Activated effector memory CD4-positive, alpha-beta T cell treated with anti-CD3 and anti-CD28 coated beads, Interleukin-2, amount 50 U/mL, for 16 hours (primary cell): ENCODE measurements at regions not wholly inside any gene's neighbourhood (a gene's known extent, or its start where the extent isn't known, plus 50 kb on each side); places are given as distances from the start of the nearest gene placed in this dataset.

Experiments used
- DNase-seq: peaks from one replicate; pipeline ENCODE4 v3.0.0-alpha.2; 2020

GRCh38 chr14:98840091-98840490 lies 431.9 kb downstream of the BCL11B start:
- DNase-seq, result no peak

GRCh38 chr14:98840511-98840910 lies 431.5 kb downstream of the BCL11B start:
- no peak for DNase-seq

GRCh38 chr14:98844456-98844855 lies 427.5 kb downstream of the BCL11B start:
- DNase-seq, result no peak

- no peak for DNase-seq
Measured at GRCh38 chr14:98847521-98848468, 424.2 kb downstream of the BCL11B start.

- no peak for DNase-seq
Measured at GRCh38 chr14:98853063-98853729, 418.8 kb downstream of the BCL11B start.

GRCh38 chr14:98855926-98856715 lies 415.9 kb downstream of the BCL11B start:
- no peak for DNase-seq

GRCh38 chr14:98858158-98858557 lies 413.8 kb downstream of the BCL11B start:
- DNase-seq, result no peak

- no peak for DNase-seq
Measured at GRCh38 chr14:98858561-98858960, 413.4 kb downstream of the BCL11B start.

GRCh38 chr14:98859301-98859700 lies 412.7 kb downstream of the BCL11B start:
- no peak for DNase-seq

- no peak for DNase-seq
Measured at GRCh38 chr14:98864211-98864610, 407.8 kb downstream of the BCL11B start.

GRCh38 chr14:98867146-98867545 lies 404.9 kb downstream of the BCL11B start:
- DNase-seq, result no peak

- no peak for DNase-seq
Measured at GRCh38 chr14:98867726-98868125, 404.3 kb downstream of the BCL11B start.

GRCh38 chr14:98868866-98869265 lies 403.1 kb downstream of the BCL11B start:
- DNase-seq, result no peak

GRCh38 chr14:98871796-98872195 lies 400.2 kb downstream of the BCL11B start:
- DNase-seq, result no peak

- DNase-seq, result no peak
Measured at GRCh38 chr14:98877065-98877464, 394.9 kb downstream of the BCL11B start.

GRCh38 chr14:98878282-98878681 lies 393.7 kb downstream of the BCL11B start:
- no peak for DNase-seq

GRCh38 chr14:98886982-98887381 lies 385.0 kb downstream of the BCL11B start:
- no peak for DNase-seq

GRCh38 chr14:98888281-98888680 lies 383.7 kb downstream of the BCL11B start:
- no peak for DNase-seq

GRCh38 chr14:98888927-98889835 lies 382.8 kb downstream of the BCL11B start:
- no peak for DNase-seq

- DNase-seq, result no peak
Measured at GRCh38 chr14:98889836-98890185, 382.2 kb downstream of the BCL11B start.

GRCh38 chr14:98890556-98891340 lies 381.2 kb downstream of the BCL11B start:
- no peak for DNase-seq
